ENCODE measurements at regions not wholly inside any gene's neighbourhood (a gene's known extent, or its start where the extent isn't known, plus 50 kb on each side); places are given as distances from the start of the nearest gene placed in this dataset.

DNA sequence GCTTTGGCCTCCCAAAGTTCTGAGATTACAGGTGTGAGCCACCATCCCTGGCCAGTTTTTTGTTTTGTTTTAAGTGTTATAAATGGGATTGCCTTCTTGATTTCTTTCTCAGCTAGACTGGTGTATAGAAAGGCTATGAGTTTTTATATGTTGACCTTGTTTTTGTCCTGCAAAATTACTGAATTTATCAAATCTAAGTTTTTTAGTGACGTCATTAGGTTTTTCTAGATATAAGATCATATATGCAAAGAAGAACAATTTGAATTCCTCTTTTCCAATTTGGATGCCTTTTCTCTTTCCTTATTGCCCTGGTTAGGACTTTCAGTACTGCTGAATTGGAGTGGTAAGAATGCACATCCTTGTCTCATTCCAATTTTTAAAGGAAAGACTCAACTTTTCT is 81.3 kb upstream of the MOCS1 start:
- no peak overlapping the region for H3K9ac ChIP-seq (ENCODE audit: low read length)
- no peak overlapping the region for H3K4me3 ChIP-seq (ENCODE audit: low read length)
- no peak overlapping the region for H3K27ac ChIP-seq (ENCODE audit: low read length)
- no peaks in the 10 kb centered on the region for H3F3A ChIP-seq (ENCODE audit: insufficient read depth, low read length, poor library complexity, severe bottlenecking)
- H3K9me3 ChIP-seq (ENCODE audit: low read length) = peaks cover 12% of the 10 kb centered on the region
- no peak overlapping the region for H3K4me2 ChIP-seq (ENCODE audit: low read length)
- H2AFZ ChIP-seq (ENCODE audit: low read depth, low read length) = no peak overlapping the region
- no peaks in the 10 kb centered on the region for H4K20me1 ChIP-seq (ENCODE audit: insufficient read depth)
- no peaks in the 10 kb centered on the region for H3K36me3 ChIP-seq (ENCODE audit: insufficient read depth, low read length)
- no peaks in the 10 kb centered on the region for H3K9me2 ChIP-seq (ENCODE audit: insufficient read depth, low read length)
- no peaks in the 10 kb centered on the region for H3K79me2 ChIP-seq (replicated peaks; ENCODE audit: insufficient read depth, low read length)
- TF ChIP-seq TAF1 (IDR thresholded peaks at IDR 0.05; ENCODE audit: low read depth) = no peak
- TF ChIP-seq EP300 (conservative IDR thresholded peaks at IDR 0.05; ENCODE audit: poor library complexity, severe bottlenecking) = no peak
- no peak for TF ChIP-seq SMC3 (conservative IDR thresholded peaks at IDR 0.05; ENCODE audit: poor library complexity)
- TF ChIP-seq EZH2 (IDR thresholded peaks at IDR 0.05; ENCODE audit: borderline replicate concordance, insufficient read depth, low read length, poor library complexity, severe bottlenecking) = no peak
- no peak for TF ChIP-seq REST (IDR thresholded peaks at IDR 0.05; ENCODE audit: borderline replicate concordance)
- no peak for TF ChIP-seq MXI1 (conservative IDR thresholded peaks at IDR 0.05; ENCODE audit: poor library complexity, severe bottlenecking)
- TF ChIP-seq POLR2AphosphoS5 (IDR thresholded peaks at IDR 0.05) = no peak
- TF ChIP-seq, protein P1, sequence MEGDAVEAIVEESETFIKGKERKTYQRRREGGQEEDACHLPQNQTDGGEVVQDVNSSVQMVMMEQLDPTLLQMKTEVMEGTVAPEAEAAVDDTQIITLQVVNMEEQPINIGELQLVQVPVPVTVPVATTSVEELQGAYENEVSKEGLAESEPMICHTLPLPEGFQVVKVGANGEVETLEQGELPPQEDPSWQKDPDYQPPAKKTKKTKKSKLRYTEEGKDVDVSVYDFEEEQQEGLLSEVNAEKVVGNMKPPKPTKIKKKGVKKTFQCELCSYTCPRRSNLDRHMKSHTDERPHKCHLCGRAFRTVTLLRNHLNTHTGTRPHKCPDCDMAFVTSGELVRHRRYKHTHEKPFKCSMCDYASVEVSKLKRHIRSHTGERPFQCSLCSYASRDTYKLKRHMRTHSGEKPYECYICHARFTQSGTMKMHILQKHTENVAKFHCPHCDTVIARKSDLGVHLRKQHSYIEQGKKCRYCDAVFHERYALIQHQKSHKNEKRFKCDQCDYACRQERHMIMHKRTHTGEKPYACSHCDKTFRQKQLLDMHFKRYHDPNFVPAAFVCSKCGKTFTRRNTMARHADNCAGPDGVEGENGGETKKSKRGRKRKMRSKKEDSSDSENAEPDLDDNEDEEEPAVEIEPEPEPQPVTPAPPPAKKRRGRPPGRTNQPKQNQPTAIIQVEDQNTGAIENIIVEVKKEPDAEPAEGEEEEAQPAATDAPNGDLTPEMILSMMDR (IDR thresholded peaks at IDR 0.05; ENCODE audit: poor library complexity, severe bottlenecking) = no peak
- TF ChIP-seq RAD21 (conservative IDR thresholded peaks at IDR 0.05) = no peak
- no peaks in the 10 kb centered on the region for H3K27me3 ChIP-seq (ENCODE audit: insufficient read depth, low read depth, low read length)

- Histone ChIP-seq H3K4me3 (ENCODE audit: low read length) (no peak overlapping the region), H3K36me3 (ENCODE audit: insufficient read depth, low read length) (no peaks in the 10 kb centered on the region), H3K4me2 (ENCODE audit: low read length) (no peak overlapping the region), H3F3A (ENCODE audit: insufficient read depth, low read length, poor library complexity, severe bottlenecking) (no peaks in the 10 kb centered on the region), H3K79me2 (replicated peaks; ENCODE audit: insufficient read depth, low read length) (no peaks in the 10 kb centered on the region), H3K9me2 (ENCODE audit: insufficient read depth, low read length) (no peaks in the 10 kb centered on the region), H2AFZ (ENCODE audit: low read depth, low read length) (no peak overlapping the region), H4K20me1 (ENCODE audit: insufficient read depth) (no peaks in the 10 kb centered on the region), H3K27me3 (ENCODE audit: insufficient read depth, low read depth, low read length) (no peaks in the 10 kb centered on the region), H3K9ac (ENCODE audit: low read length) (no peak overlapping the region), H3K9me3 (ENCODE audit: low read length) (peaks cover 9% of the 10 kb centered on the region), H3K27ac (ENCODE audit: low read length) (no peak overlapping the region)
- TF ChIP-seq RAD21 (conservative IDR thresholded peaks at IDR 0.05) (no peak), TAF1 (IDR thresholded peaks at IDR 0.05; ENCODE audit: low read depth) (no peak), MXI1 (conservative IDR thresholded peaks at IDR 0.05; ENCODE audit: poor library complexity, severe bottlenecking) (no peak), POLR2AphosphoS5 (IDR thresholded peaks at IDR 0.05) (no peak), EP300 (conservative IDR thresholded peaks at IDR 0.05; ENCODE audit: poor library complexity, severe bottlenecking) (no peak), REST (IDR thresholded peaks at IDR 0.05; ENCODE audit: borderline replicate concordance) (no peak), SMC3 (conservative IDR thresholded peaks at IDR 0.05; ENCODE audit: poor library complexity) (no peak), EZH2 (IDR thresholded peaks at IDR 0.05; ENCODE audit: borderline replicate concordance, insufficient read depth, low read length, poor library complexity, severe bottlenecking) (no peak)
- TF ChIP-seq, protein P1 (IDR thresholded peaks at IDR 0.05; ENCODE audit: poor library complexity, severe bottlenecking) = no peak
These were observed 77.6 kb upstream of the MOCS1 start for GRCh38 chr6:40011844-40012243.

Measured in neural cell (in vitro differentiated cells).